GM19468 (cell line): ENCODE measurements at regions not wholly inside any gene's neighbourhood (a gene's known extent, or its start where the extent isn't known, plus 50 kb on each side); places are given as distances from the start of the nearest gene placed in this dataset.

Source experiments
- ATAC-seq: cut with Tn5 transposase; IDR thresholded peaks from one replicate; pipeline ENCODE4 v1.9.1; 2021; ENCODE audit warnings: mild to moderate bottlenecking, moderate library complexity, moderate number of reproducible peaks; ENCODE audit not compliant: unreplicated experiment; ENCODE audit errors: extremely low read depth

GRCh38 chr9:115357821-115358220 is 239.9 kb upstream of the TNC start:
- no peak for ATAC-seq

- ATAC-seq: no peak
Observed at GRCh38 chr9:115359017-115359780, 241.2 kb upstream of the TNC start.

- no peak for ATAC-seq
Observed at GRCh38 chr9:115360122-115360521, 242.2 kb upstream of the TNC start.

- no peak for ATAC-seq
Observed at GRCh38 chr9:115362101-115362500, 244.1 kb upstream of the TNC start.

- no peak for ATAC-seq
Observed at GRCh38 chr9:115362640-115363039, 244.7 kb upstream of the TNC start.

GRCh38 chr9:115364991-115365390 is 247.0 kb upstream of the TNC start:
- ATAC-seq: no peak

- ATAC-seq: no peak
Observed at GRCh38 chr9:115367321-115367720, 249.4 kb upstream of the TNC start.

- ATAC-seq: no peak
Observed at GRCh38 chr9:115367780-115368525, 250.0 kb upstream of the TNC start.

GRCh38 chr9:115369322-115369957 is 251.5 kb upstream of the TNC start:
- no peak for ATAC-seq

GRCh38 chr9:115373000-115373709 is 255.2 kb upstream of the TNC start:
- ATAC-seq: peak; percentile 62

- no peak for ATAC-seq
Observed at GRCh38 chr9:115373710-115374045, 255.7 kb upstream of the TNC start.

- no peak for ATAC-seq
Observed at GRCh38 chr9:115374724-115375268, 256.8 kb upstream of the TNC start.

- ATAC-seq: no peak
Observed at GRCh38 chr9:115378241-115378640, 260.3 kb upstream of the TNC start.

- no peak for ATAC-seq
Observed at GRCh38 chr9:115378758-115379157, 260.8 kb upstream of the TNC start.

- no peak for ATAC-seq
Observed at GRCh38 chr9:115379719-115380118, 261.8 kb upstream of the TNC start.

- ATAC-seq: no peak
Observed at GRCh38 chr9:115382865-115383264, 264.9 kb upstream of the TNC start.

GRCh38 chr9:115385383-115386122 is 267.6 kb upstream of the TNC start:
- ATAC-seq: no peak

- no peak for ATAC-seq
Observed at GRCh38 chr9:115386963-115387770, 269.2 kb upstream of the TNC start.
